K562 (cell line): ENCODE measurements at regions not wholly inside any gene's neighbourhood (a gene's known extent, or its start where the extent isn't known, plus 50 kb on each side); places are given as distances from the start of the nearest gene placed in this dataset.

Experiments
- CHD2 ChIP-seq: IDR thresholded peaks from 2 replicates; pipeline ENCODE4 v1.6.1; 2011; ENCODE audit warnings: low read depth, low read length
- CHD4 ChIP-seq: fragments of 200-600 bp; sonication (generic); IDR thresholded peaks from 3 replicates; pipeline ENCODE4 v1.6.1; 2012; ENCODE audit warnings: low read depth, mild to moderate bottlenecking, mixed read lengths, low read length, inconsistent platforms; ENCODE audit not compliant: insufficient read depth, insufficient replicate concordance, poor library complexity, severe bottlenecking
- CTCF ChIP-seq, 3 experiments: IDR thresholded peaks in 2 of 3; conservative IDR thresholded peaks in 1 of 3; 2 replicates each; pipeline ENCODE4 v1.5.1; 2011 to 2012; ENCODE audit warnings: low read length in 3 of 3, mild to moderate bottlenecking in 3 of 3, control low read depth in 2 of 3, improper control_type of control experiment in 1 of 3, inconsistent platforms in 1 of 3, low read depth in 1 of 3, mixed read lengths in 1 of 3, moderate library complexity in 1 of 3; ENCODE audit not compliant: insufficient read depth in 2 of 3
- JUND ChIP-seq, 2 experiments: IDR thresholded peaks; 2 replicates in 1 of 2; 3 replicates in 1 of 2; pipeline ENCODE4 v1.6.1; 2011; ENCODE audit warnings: borderline replicate concordance in 2 of 2, low read depth in 2 of 2, low read length in 2 of 2, improper control_type of control experiment in 1 of 2, missing biosample characterization in 1 of 2, missing genetic modification characterization in 1 of 2, missing genetic modification reagents in 1 of 2
- MXI1 ChIP-seq: IDR thresholded peaks from 2 replicates; pipeline ENCODE4 v1.6.1; 2011; ENCODE audit warnings: low read depth, mild to moderate bottlenecking, improper control_type of control experiment, low read length
- RBBP5 ChIP-seq: fragments of 200-600 bp; sonication (generic); IDR thresholded peaks from 2 replicates; pipeline ENCODE4 v1.6.1; 2012; ENCODE audit warnings: borderline replicate concordance, mild to moderate bottlenecking, low read length, control low read depth, inconsistent platforms; ENCODE audit not compliant: insufficient read depth, poor library complexity, severe bottlenecking
- SIN3A ChIP-seq, 2 experiments: fragments of 150-350 bp in 1 of 2; IDR thresholded peaks; 2 replicates each; pipeline ENCODE4 v1.6.1; 2011 to 2016; ENCODE audit warnings: borderline replicate concordance in 2 of 2, low read depth in 2 of 2, low read length in 2 of 2, mild to moderate bottlenecking in 2 of 2, moderate library complexity in 2 of 2; ENCODE audit not compliant: control insufficient read depth in 1 of 2
- ZNF780A ChIP-seq: fragments of 250-450 bp; sonication (Bioruptor Pico); IDR thresholded peaks from 2 replicates; pipeline ENCODE4 v1.5.0; 2021; ENCODE audit warnings: mild to moderate bottlenecking
- TF ChIP-seq, protein P1 (sequence below), 2 experiments: IDR thresholded peaks; 2 replicates each; pipeline ENCODE4 v1.6.1; 2011; ENCODE audit warnings: borderline replicate concordance in 1 of 2, control low read depth in 1 of 2, low read depth in 1 of 2, low read length in 1 of 2, mild to moderate bottlenecking in 1 of 2, mixed read lengths in 1 of 2, moderate library complexity in 1 of 2; ENCODE audit not compliant: insufficient read depth in 1 of 2, insufficient read length in 1 of 2, poor library complexity in 1 of 2, severe bottlenecking in 1 of 2; ENCODE audit errors: extremely low read depth in 1 of 2

- TF ChIP-seq, protein P1, sequence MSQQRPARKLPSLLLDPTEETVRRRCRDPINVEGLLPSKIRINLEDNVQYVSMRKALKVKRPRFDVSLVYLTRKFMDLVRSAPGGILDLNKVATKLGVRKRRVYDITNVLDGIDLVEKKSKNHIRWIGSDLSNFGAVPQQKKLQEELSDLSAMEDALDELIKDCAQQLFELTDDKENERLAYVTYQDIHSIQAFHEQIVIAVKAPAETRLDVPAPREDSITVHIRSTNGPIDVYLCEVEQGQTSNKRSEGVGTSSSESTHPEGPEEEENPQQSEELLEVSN (IDR thresholded peaks at IDR 0.05; ENCODE audit: borderline replicate concordance in 1 of 2, extremely low read depth in 1 of 2, insufficient read depth in 1 of 2, insufficient read length in 1 of 2, low read depth in 1 of 2, low read length in 1 of 2, poor library complexity in 1 of 2, severe bottlenecking in 1 of 2), result no peak
- no peak for TF ChIP-seq MXI1
- no peak for TF ChIP-seq CTCF (IDR thresholded peaks at IDR 0.05 in 2 of 3, conservative IDR thresholded peaks at IDR 0.05 in 1 of 3; ENCODE audit: insufficient read depth in 2 of 3, low read depth in 1 of 3, low read length in 3 of 3)
- no peak for TF ChIP-seq SIN3A (IDR thresholded peaks at IDR 0.05; ENCODE audit: borderline replicate concordance in 2 of 2, control insufficient read depth in 1 of 2, low read depth in 2 of 2, low read length in 2 of 2)
- TF ChIP-seq ZNF780A, result no peak
- no peak for TF ChIP-seq CHD2
- no peak for TF ChIP-seq RBBP5
- TF ChIP-seq JUND (IDR thresholded peaks at IDR 0.05; ENCODE audit: borderline replicate concordance, low read depth, low read length), result no peak
- TF ChIP-seq JUND (tag; IDR thresholded peaks at IDR 0.05; ENCODE audit: borderline replicate concordance, low read depth, low read length), result no peak
- no peak for TF ChIP-seq CHD4
Observed at GRCh38 chr5:117212866-117213265, 638.2 kb upstream of the SEMA6A start.
